Astrocyte of the spinal cord (primary cell): ENCODE measurements at regions not wholly inside any gene's neighbourhood (a gene's known extent, or its start where the extent isn't known, plus 50 kb on each side); places are given as distances from the start of the nearest gene placed in this dataset.
A peak's percentile ranks its signal among the peaks of the same experiment; 100 is the strongest.

ENCODE experiments used
- DNase-seq: peaks from one replicate; pipeline ENCODE4 v3.0.0; 2011; ENCODE audit warnings: low read depth, low spot score
- H3K4me3 ChIP-seq: 2 replicates; pipeline ENCODE4 v1.5.1; 2011; ENCODE audit warnings: low read depth, mild to moderate bottlenecking, low read length, moderate library complexity
- in situ Hi-C: cut with HindIII; loops from 2 replicates; pipeline ENCODE4 v1.10.0; 2017; ENCODE audit warnings: low sequenced_read_pairs
- TF ChIP-seq, protein P1 (sequence below): IDR thresholded peaks from 2 replicates; pipeline ENCODE4 v1.5.1; 2012; ENCODE audit warnings: low read depth, mild to moderate bottlenecking, low read length, inconsistent platforms

- in situ Hi-C loops, result no loop called here
- DNase-seq, result peak; percentile 17
- no peak overlapping the region for H3K4me3 ChIP-seq
- TF ChIP-seq, protein P1, sequence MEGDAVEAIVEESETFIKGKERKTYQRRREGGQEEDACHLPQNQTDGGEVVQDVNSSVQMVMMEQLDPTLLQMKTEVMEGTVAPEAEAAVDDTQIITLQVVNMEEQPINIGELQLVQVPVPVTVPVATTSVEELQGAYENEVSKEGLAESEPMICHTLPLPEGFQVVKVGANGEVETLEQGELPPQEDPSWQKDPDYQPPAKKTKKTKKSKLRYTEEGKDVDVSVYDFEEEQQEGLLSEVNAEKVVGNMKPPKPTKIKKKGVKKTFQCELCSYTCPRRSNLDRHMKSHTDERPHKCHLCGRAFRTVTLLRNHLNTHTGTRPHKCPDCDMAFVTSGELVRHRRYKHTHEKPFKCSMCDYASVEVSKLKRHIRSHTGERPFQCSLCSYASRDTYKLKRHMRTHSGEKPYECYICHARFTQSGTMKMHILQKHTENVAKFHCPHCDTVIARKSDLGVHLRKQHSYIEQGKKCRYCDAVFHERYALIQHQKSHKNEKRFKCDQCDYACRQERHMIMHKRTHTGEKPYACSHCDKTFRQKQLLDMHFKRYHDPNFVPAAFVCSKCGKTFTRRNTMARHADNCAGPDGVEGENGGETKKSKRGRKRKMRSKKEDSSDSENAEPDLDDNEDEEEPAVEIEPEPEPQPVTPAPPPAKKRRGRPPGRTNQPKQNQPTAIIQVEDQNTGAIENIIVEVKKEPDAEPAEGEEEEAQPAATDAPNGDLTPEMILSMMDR, result no peak
Measured at GRCh38 chr13:47000165-47000564, 103.3 kb upstream of the HTR2A start.

DNA sequence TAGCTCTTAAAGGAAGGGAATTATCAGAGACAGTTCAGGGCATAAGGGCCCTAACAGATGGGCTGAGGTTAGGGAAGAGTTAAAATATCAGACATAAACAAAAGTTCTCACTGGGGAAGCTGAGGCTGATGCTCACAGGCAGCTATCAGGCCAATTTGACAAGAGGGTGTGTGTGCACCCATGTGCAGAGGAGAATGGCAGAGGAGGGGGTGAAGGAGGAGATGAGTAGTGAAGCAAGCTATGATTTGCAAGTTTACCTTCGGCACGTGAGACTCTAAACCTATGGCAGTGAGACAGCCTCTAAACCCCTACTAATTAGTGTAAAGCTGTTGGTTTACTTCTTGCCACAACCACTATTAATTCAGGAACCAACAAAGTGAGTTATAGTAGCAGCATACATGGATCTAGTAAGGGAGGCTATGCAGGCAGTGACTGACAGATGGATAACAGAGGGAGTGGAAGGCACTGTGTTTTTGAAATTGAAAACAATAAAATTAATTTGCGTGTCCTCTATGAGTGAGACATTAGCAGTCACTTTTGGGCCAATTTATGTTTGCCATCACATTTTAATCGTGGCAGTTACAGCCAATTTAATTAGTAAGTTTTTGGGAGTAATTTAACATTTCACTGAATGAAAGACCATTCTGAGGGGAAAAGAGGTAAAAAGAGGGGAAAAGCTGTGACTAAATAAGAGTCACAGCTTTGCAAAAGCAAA is 99.6 kb upstream of the HTR2A start:
- no peak for DNase-seq
- in situ Hi-C loops, result no loop called here
- no peak overlapping the region for H3K4me3 ChIP-seq
- TF ChIP-seq, protein P1, result no peak

DNA sequence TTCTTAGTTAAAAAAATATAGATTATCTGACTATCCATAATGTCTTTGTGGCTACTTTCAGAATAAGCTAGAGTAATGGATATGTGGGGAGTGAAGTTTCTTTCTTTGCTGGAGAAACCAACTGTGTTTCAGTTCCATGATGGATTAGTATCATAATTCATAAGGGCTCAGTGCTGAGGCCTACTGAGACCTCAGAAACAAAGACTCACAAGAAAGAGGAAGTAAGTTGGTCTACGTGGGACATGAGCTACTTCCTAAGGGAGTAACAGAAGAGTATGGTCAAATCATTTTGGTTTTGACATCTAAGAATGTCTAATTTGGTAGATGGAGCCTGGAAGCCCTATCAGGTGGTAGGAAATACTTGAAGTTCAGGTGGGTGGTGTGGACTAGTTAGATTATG is 99.0 kb upstream of the HTR2A start:
- no peak for DNase-seq
- TF ChIP-seq, protein P1, result no peak
- in situ Hi-C loops, result no loop called here

GRCh38 chr13:46994492-46994891 is 97.6 kb upstream of the HTR2A start:
- TF ChIP-seq, protein P1, result no peak
- no peak for DNase-seq
- H3K4me3 ChIP-seq, result no peak overlapping the region
- in situ Hi-C loops, result no loop called here

More for the DNA sequence above, 99.0 kb upstream of the HTR2A start:
- no peak overlapping the region for H3K4me3 ChIP-seq

DNA sequence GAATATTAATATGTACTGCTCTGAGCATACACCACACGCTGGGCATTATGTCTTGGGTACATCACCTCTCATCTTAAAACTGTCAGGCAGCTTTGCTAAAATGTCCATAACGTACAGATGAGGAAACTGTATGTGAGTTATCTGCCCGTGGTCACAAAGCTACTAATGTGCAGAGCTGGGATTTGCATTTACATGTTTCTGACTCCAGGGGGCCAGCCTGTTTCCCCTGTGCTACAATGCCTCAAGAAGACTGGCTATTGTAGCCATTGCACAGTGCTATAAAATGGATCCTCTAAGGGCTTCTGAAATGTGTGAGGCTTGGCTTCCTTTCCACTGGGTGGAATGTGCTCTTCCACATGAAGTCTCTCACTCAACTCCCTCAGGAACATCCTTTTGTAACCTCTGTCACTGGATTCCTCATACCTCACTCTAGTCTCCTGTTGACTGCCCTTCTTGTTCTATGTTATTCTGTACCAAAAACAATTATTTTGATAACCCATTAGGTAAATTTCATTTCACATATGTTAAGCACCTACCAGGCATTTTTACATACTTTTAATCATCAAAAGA is 95.6 kb upstream of the HTR2A start:
- TF ChIP-seq, protein P1, result peak; percentile 54
- H3K4me3 ChIP-seq, result no peak overlapping the region
- in situ Hi-C loops, result no loop called here
- DNase-seq, result no peak

DNA sequence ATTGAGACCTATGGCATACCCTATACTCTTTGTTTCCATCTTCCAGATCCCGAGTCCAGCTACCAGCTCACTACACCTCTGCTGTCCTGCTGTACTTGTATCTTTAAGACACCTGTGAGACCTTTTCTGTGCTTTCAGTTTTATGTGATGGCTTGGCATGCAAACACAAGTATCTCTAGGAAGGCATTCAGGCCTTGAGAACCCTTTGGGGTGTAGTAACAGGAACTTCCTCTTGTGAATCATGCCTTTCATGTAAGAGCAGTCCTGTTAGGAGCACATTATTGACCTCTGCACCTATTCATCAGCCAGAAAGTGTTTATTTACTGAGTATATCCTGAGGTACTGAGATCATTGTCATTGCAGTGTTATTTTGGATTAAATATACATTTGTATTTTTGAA is 87.0 kb upstream of the HTR2A start:
- H3K4me3 ChIP-seq, result no peak overlapping the region
- TF ChIP-seq, protein P1, result no peak
- DNase-seq, result peak; percentile 44
- in situ Hi-C loops, result no loop called here
